ENCODE measurements at regions not wholly inside any gene's neighbourhood (a gene's known extent, or its start where the extent isn't known, plus 50 kb on each side); places are given as distances from the start of the nearest gene placed in this dataset.

- no peak for TF ChIP-seq CTCF (IDR thresholded peaks at IDR 0.05; ENCODE audit: insufficient read depth, low read length, poor library complexity, severe bottlenecking)
- H3K27me3 ChIP-seq (ENCODE audit: control insufficient read depth, insufficient read depth, low read length), result no peaks in the 10 kb centered on the region
- no peak overlapping the region for H3K4me3 ChIP-seq (ENCODE audit: low read depth, low read length)
- DNase-seq (ENCODE audit: low read depth), result no peak
- H3K36me3 ChIP-seq (ENCODE audit: control insufficient read depth, insufficient read depth, low read length), result no peaks in the 10 kb centered on the region
These were observed 424.1 kb downstream of the PRR32 start for GRCh38 chrX:127243654-127244053.

DNA sequence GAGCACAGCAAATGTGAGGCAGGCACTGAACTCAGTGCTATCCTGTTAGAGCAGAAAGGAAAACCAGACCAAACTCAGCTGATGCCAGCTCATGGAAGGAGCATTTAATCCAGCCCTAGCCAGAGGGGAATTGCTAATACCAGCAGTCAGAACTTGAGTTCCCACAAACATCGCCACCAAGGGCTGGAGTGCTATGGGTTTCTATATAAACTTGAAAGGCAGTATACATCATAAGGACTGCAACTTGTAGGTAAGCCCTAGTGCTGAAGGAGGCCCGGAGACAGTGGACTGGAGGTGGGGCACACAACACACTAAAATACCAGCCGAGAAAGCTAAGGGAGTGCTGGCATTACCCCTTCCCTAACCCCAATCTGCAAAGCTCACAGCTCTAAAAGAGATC lies 440.2 kb downstream of the PRR32 start:
- Histone ChIP-seq H3K27me3 (ENCODE audit: control insufficient read depth, insufficient read depth, low read length) (no peaks in the 10 kb centered on the region), H3K36me3 (ENCODE audit: control insufficient read depth, insufficient read depth, low read length) (no peaks in the 10 kb centered on the region), H3K4me3 (ENCODE audit: low read depth, low read length) (no peak overlapping the region)
- no peak for TF ChIP-seq CTCF (IDR thresholded peaks at IDR 0.05; ENCODE audit: insufficient read depth, low read length, poor library complexity, severe bottlenecking)
- DNase-seq (ENCODE audit: low read depth), result no peak

GRCh38 chrX:127276326-127276725 lies 456.8 kb downstream of the PRR32 start:
- Histone ChIP-seq H3K4me3 (ENCODE audit: low read depth, low read length) (no peak overlapping the region), H3K36me3 (ENCODE audit: control insufficient read depth, insufficient read depth, low read length) (no peaks in the 10 kb centered on the region), H3K27me3 (ENCODE audit: control insufficient read depth, insufficient read depth, low read length) (no peaks in the 10 kb centered on the region)
- no peak for TF ChIP-seq CTCF (IDR thresholded peaks at IDR 0.05; ENCODE audit: insufficient read depth, low read length, poor library complexity, severe bottlenecking)
- DNase-seq (ENCODE audit: low read depth), result no peak

GRCh38 chrX:127300511-127300910 lies 481.0 kb downstream of the PRR32 start:
- Histone ChIP-seq H3K27me3 (ENCODE audit: control insufficient read depth, insufficient read depth, low read length) (no peaks in the 10 kb centered on the region), H3K4me3 (ENCODE audit: low read depth, low read length) (no peak overlapping the region), H3K36me3 (ENCODE audit: control insufficient read depth, insufficient read depth, low read length) (no peaks in the 10 kb centered on the region)
- no peak for DNase-seq (ENCODE audit: low read depth)
- no peak for TF ChIP-seq CTCF (IDR thresholded peaks at IDR 0.05; ENCODE audit: insufficient read depth, low read length, poor library complexity, severe bottlenecking)

DNA sequence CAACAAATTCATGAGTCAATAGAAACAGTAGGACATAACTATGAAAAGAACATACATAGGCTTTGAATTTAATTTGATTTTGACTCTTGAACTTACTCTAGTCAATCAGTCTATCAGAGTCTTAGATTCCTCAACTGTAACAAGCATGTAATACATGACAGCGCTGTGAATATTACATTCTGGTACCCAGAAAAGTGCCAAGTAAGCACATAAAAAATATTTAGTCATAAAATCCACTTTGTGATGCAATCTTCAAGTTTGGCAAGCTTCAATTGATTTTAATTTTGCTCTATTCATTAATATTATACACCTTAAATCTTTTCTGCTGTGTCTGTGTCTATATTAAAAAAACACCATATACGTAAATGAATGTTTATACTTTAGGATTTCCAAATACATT lies 483.3 kb downstream of the PRR32 start:
- no peak overlapping the region for H3K4me3 ChIP-seq (ENCODE audit: low read depth, low read length)
- H3K27me3 ChIP-seq (ENCODE audit: control insufficient read depth, insufficient read depth, low read length), result no peaks in the 10 kb centered on the region
- TF ChIP-seq CTCF (IDR thresholded peaks at IDR 0.05; ENCODE audit: insufficient read depth, low read length, poor library complexity, severe bottlenecking), result no peak
- DNase-seq (ENCODE audit: low read depth), result no peak
- no peaks in the 10 kb centered on the region for H3K36me3 ChIP-seq (ENCODE audit: control insufficient read depth, insufficient read depth, low read length)

DNA sequence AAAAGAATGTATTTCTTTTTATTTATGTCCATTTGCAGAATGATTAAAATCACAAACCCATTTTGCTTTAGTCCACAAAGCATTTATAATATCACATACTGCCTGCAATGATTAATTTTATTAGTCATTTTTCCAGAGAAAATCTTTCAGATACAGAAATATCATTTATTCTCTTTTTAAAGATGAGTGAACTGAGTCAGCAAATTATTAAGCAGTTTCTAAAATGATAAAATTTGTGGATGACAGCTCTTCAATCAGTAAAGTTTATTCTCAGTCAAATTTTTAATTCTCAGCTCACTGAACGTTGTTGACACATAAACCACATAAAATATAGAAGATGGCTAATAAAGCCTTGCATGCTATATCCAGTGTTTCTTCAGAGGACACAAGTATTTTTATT lies 485.5 kb downstream of the PRR32 start:
- no peak for DNase-seq (ENCODE audit: low read depth)
- H3K27me3 ChIP-seq (ENCODE audit: control insufficient read depth, insufficient read depth, low read length), result no peaks in the 10 kb centered on the region
- TF ChIP-seq CTCF (IDR thresholded peaks at IDR 0.05; ENCODE audit: insufficient read depth, low read length, poor library complexity, severe bottlenecking), result no peak
- no peaks in the 10 kb centered on the region for H3K36me3 ChIP-seq (ENCODE audit: control insufficient read depth, insufficient read depth, low read length)
- no peak overlapping the region for H3K4me3 ChIP-seq (ENCODE audit: low read depth, low read length)
